Nephron (organoid): ENCODE measurements at regions not wholly inside any gene's neighbourhood (a gene's known extent, or its start where the extent isn't known, plus 50 kb on each side); places are given as distances from the start of the nearest gene placed in this dataset.

Experiments used
- H3K27ac Mint-ChIP-seq, 3 experiments: 2 replicates each; pipeline ENCODE4 v1.8.0; 2020; ENCODE audit warnings: mixed read lengths in 3 of 3, mild to moderate bottlenecking in 2 of 3, moderate library complexity in 1 of 3
- H3K27me3 Mint-ChIP-seq: 2 replicates; pipeline ENCODE4 v1.8.0; 2021; ENCODE audit warnings: low read depth, mild to moderate bottlenecking, moderate library complexity, mixed read lengths
- H3K36me3 Mint-ChIP-seq: 2 replicates; pipeline ENCODE4 v1.8.0; 2020; ENCODE audit warnings: low read depth, mixed read lengths
- H3K4me1 Mint-ChIP-seq: 2 replicates; pipeline ENCODE4 v1.8.0; 2020; ENCODE audit warnings: mixed read lengths
- H3K4me3 Mint-ChIP-seq, 3 experiments: 2 replicates each; pipeline ENCODE4 v1.8.0; 2020; ENCODE audit warnings: mild to moderate bottlenecking in 3 of 3, mixed read lengths in 3 of 3, moderate library complexity in 2 of 3
- H3K9me3 Mint-ChIP-seq: 2 replicates; pipeline ENCODE4 v1.8.0; 2020; ENCODE audit warnings: mixed read lengths
- TF ChIP-seq, protein P1 (sequence below), 3 experiments: fragments of 200-600 bp; sonication (generic); IDR thresholded peaks; one replicate each; pipeline ENCODE4 v1.5.0; 2021; ENCODE audit warnings: antibody characterized with exemption in 3 of 3; ENCODE audit not compliant: unreplicated experiment in 3 of 3

- Mint-ChIP-seq H3K36me3 (no peaks in the 10 kb centered on the region), H3K9me3 (peaks cover 15% of the 10 kb centered on the region), H3K4me1 (no peaks in the 10 kb centered on the region), H3K27me3 (no peaks in the 10 kb centered on the region), H3K27ac (no peak overlapping the region), H3K4me3 (no peak overlapping the region)
- TF ChIP-seq, protein P1, sequence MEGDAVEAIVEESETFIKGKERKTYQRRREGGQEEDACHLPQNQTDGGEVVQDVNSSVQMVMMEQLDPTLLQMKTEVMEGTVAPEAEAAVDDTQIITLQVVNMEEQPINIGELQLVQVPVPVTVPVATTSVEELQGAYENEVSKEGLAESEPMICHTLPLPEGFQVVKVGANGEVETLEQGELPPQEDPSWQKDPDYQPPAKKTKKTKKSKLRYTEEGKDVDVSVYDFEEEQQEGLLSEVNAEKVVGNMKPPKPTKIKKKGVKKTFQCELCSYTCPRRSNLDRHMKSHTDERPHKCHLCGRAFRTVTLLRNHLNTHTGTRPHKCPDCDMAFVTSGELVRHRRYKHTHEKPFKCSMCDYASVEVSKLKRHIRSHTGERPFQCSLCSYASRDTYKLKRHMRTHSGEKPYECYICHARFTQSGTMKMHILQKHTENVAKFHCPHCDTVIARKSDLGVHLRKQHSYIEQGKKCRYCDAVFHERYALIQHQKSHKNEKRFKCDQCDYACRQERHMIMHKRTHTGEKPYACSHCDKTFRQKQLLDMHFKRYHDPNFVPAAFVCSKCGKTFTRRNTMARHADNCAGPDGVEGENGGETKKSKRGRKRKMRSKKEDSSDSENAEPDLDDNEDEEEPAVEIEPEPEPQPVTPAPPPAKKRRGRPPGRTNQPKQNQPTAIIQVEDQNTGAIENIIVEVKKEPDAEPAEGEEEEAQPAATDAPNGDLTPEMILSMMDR (IDR thresholded peaks at IDR 0.05; ENCODE audit: unreplicated experiment in 3 of 3) = no peak
Observed at GRCh38 chr3:164470471-164470870, 607.8 kb downstream of the SI start.

GRCh38 chr3:164468055-164468454 lies 610.2 kb downstream of the SI start:
- no peak overlapping the region for H3K27ac Mint-ChIP-seq
- TF ChIP-seq, protein P1 (IDR thresholded peaks at IDR 0.05; ENCODE audit: unreplicated experiment in 3 of 3) = no peak
- no peak overlapping the region for H3K4me3 Mint-ChIP-seq
- H3K27me3 Mint-ChIP-seq = no peaks in the 10 kb centered on the region
- H3K4me1 Mint-ChIP-seq = no peaks in the 10 kb centered on the region
- H3K9me3 Mint-ChIP-seq = peaks cover 15% of the 10 kb centered on the region
- no peaks in the 10 kb centered on the region for H3K36me3 Mint-ChIP-seq

GRCh38 chr3:164467007-164467406 lies 611.3 kb downstream of the SI start:
- Mint-ChIP-seq H3K27ac (peak overlapping the region in 1 of 3 experiments; percentile 78), H3K9me3 (peaks cover 15% of the 10 kb centered on the region), H3K4me3 (no peak overlapping the region), H3K36me3 (no peaks in the 10 kb centered on the region), H3K4me1 (no peaks in the 10 kb centered on the region), H3K27me3 (no peaks in the 10 kb centered on the region)
- TF ChIP-seq, protein P1 (IDR thresholded peaks at IDR 0.05; ENCODE audit: unreplicated experiment in 3 of 3) = no peak

GRCh38 chr3:164465172-164465571 lies 613.1 kb downstream of the SI start:
- H3K27ac Mint-ChIP-seq = no peak overlapping the region
- no peaks in the 10 kb centered on the region for H3K36me3 Mint-ChIP-seq
- no peaks in the 10 kb centered on the region for H3K27me3 Mint-ChIP-seq
- H3K4me3 Mint-ChIP-seq = no peak overlapping the region
- TF ChIP-seq, protein P1 (IDR thresholded peaks at IDR 0.05; ENCODE audit: unreplicated experiment in 3 of 3) = no peak
- H3K4me1 Mint-ChIP-seq = peaks cover 6% of the 10 kb centered on the region
- H3K9me3 Mint-ChIP-seq = peaks cover 15% of the 10 kb centered on the region

- no peaks in the 10 kb centered on the region for H3K9me3 Mint-ChIP-seq
- no peaks in the 10 kb centered on the region for H3K36me3 Mint-ChIP-seq
- peaks cover 12% of the 10 kb centered on the region for H3K4me1 Mint-ChIP-seq
- no peaks in the 10 kb centered on the region for H3K27me3 Mint-ChIP-seq
- TF ChIP-seq, protein P1 (IDR thresholded peaks at IDR 0.05; ENCODE audit: unreplicated experiment in 3 of 3) = no peak
- H3K27ac Mint-ChIP-seq = peak overlapping the region in 2 of 3 experiments; percentile 48 to 57
- H3K4me3 Mint-ChIP-seq = peak overlapping the region in 1 of 3 experiments; percentile 28
Observed at GRCh38 chr3:164460851-164461250, 617.4 kb downstream of the SI start.

DNA sequence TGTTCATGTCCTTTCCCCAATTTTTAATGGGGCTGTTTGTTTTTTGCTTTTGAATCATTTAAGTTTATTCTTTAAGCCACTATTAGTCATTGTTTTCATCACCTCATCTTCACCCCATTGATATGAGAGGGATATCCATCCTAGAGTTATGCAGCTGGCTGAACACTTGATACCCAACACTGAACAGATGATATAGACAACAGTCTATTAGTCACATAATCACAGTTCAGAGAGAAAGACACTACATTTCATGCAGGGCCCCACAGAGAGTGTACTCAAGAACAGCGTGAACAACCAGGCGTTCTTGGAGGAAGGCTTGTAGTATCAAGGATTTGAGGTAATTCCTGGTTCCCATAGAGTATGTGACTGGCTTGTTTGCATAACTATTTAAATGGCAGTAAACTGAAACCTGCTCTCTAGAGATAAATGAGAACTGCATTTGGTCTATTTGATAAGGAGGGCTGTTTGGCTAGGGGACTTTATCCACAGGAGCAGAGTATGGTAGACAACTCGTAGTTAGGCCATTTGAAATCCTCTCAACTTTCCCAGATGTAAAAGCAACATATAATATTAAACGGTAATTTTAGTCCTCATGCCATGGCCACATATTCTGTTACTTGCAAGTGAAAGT lies 618.7 kb downstream of the SI start:
- Mint-ChIP-seq H3K4me1 (peaks cover 12% of the 10 kb centered on the region), H3K27ac (peak overlapping the region in 1 of 3 experiments; percentile 14), H3K9me3 (no peaks in the 10 kb centered on the region), H3K4me3 (peak overlapping the region in 1 of 3 experiments; percentile 32), H3K36me3 (no peaks in the 10 kb centered on the region), H3K27me3 (no peaks in the 10 kb centered on the region)
- TF ChIP-seq, protein P1 (IDR thresholded peaks at IDR 0.05; ENCODE audit: unreplicated experiment in 3 of 3) = no peak
